ENCODE measurements at regions not wholly inside any gene's neighbourhood (a gene's known extent, or its start where the extent isn't known, plus 50 kb on each side); places are given as distances from the start of the nearest gene placed in this dataset.

DNA sequence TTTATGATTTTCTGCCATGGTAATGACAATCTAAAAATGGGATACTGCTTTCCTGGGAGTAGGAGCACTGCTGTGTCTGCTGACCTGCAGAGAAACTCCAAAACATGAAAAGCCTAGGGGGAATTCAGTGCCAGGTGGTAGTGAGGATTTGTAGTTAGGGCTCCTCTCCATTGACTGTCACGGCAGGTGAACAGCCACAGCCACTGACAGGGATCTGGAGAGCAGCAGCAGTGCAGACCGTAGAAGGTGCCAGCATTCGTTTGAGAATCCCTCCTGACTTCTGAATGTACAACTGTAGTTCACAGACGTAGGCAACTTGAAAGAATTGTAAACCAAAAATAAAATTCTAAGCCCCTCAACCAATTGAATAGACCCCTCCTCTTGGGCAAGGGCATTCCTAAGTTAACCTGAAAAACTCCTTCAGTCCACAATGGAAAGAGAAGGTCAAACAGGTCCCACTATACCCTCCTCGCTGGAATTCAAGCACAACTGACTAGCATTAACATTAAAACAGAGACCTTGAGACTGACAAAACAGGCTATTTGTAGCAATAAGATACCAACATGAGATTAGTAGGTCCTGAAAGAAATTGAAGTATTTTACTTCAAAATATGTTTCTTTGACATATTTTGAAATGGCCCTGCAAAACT, 1328.8 kb downstream of the OLFM4 start:
- H3K27me3 ChIP-seq (replicated peaks; ENCODE audit: insufficient read depth, low read depth, low read length, poor library complexity) = no peaks in the 10 kb centered on the region
- H3K4me1 ChIP-seq (ENCODE audit: insufficient read depth, low read length, poor library complexity, severe bottlenecking) = no peaks in the 10 kb centered on the region
- ChIA-PET CTCF (no interaction called here), POLR2A (ENCODE audit: low non-redundant PET) (no interaction called here)
- no peak overlapping the region for H3K4me3 ChIP-seq (ENCODE audit: low read depth, low read length, poor library complexity, severe bottlenecking)
- DNase-seq (ENCODE audit: low spot score) = no peak
- intact Hi-C loops (cut with micrococcal nuclease; ENCODE audit: unreplicated experiment) = no loop called here
- no peak overlapping the region for H3K27ac ChIP-seq (ENCODE audit: low read depth, low read length, poor library complexity, severe bottlenecking)
- H3K9me3 ChIP-seq (ENCODE audit: low read depth, low read length, poor library complexity, severe bottlenecking) = no peaks in the 10 kb centered on the region
- no peaks in the 10 kb centered on the region for H3K36me3 ChIP-seq (ENCODE audit: insufficient read depth, low read length, poor library complexity, severe bottlenecking)
- no peak for TF ChIP-seq EZH2 (IDR thresholded peaks at IDR 0.05; ENCODE audit: borderline replicate concordance, low read depth, low read length, poor library complexity, severe bottlenecking)
- TF ChIP-seq, protein P1, sequence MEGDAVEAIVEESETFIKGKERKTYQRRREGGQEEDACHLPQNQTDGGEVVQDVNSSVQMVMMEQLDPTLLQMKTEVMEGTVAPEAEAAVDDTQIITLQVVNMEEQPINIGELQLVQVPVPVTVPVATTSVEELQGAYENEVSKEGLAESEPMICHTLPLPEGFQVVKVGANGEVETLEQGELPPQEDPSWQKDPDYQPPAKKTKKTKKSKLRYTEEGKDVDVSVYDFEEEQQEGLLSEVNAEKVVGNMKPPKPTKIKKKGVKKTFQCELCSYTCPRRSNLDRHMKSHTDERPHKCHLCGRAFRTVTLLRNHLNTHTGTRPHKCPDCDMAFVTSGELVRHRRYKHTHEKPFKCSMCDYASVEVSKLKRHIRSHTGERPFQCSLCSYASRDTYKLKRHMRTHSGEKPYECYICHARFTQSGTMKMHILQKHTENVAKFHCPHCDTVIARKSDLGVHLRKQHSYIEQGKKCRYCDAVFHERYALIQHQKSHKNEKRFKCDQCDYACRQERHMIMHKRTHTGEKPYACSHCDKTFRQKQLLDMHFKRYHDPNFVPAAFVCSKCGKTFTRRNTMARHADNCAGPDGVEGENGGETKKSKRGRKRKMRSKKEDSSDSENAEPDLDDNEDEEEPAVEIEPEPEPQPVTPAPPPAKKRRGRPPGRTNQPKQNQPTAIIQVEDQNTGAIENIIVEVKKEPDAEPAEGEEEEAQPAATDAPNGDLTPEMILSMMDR (conservative IDR thresholded peaks at IDR 0.05; ENCODE audit: low read depth, low read length) = no peak
- no TSS peak for BruUV-seq (replicated peaks)

DNA sequence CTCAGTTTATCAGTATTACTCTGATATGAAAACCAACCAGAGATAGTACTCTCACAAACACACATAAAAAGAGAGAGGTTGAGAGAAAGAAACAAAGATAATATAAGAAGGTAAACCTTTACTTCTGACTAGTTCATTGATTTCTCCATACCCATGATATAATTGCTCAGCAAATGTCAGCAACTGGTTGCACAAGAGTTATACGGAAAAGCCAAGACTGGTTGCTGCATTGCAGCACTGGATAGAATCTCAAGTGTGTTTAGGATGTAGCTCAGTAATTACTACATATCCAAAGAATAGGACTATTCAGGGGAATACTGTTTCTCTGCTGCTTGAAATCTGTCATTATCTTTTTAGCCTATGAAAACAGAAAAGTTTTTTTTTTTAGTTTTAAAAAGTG, 1332.8 kb downstream of the OLFM4 start:
- H3K4me1 ChIP-seq (ENCODE audit: insufficient read depth, low read length, poor library complexity, severe bottlenecking) = no peaks in the 10 kb centered on the region
- no peak for DNase-seq (ENCODE audit: low spot score)
- H3K9me3 ChIP-seq (ENCODE audit: low read depth, low read length, poor library complexity, severe bottlenecking) = no peaks in the 10 kb centered on the region
- H3K4me3 ChIP-seq (ENCODE audit: low read depth, low read length, poor library complexity, severe bottlenecking) = no peak overlapping the region
- TF ChIP-seq EZH2 (IDR thresholded peaks at IDR 0.05; ENCODE audit: borderline replicate concordance, low read depth, low read length, poor library complexity, severe bottlenecking) = no peak
- TF ChIP-seq, protein P1 (conservative IDR thresholded peaks at IDR 0.05; ENCODE audit: low read depth, low read length) = no peak
- intact Hi-C loops (cut with micrococcal nuclease; ENCODE audit: unreplicated experiment) = no loop called here
- ChIA-PET CTCF (no interaction called here), POLR2A (ENCODE audit: low non-redundant PET) (no interaction called here)
- no TSS peak for BruUV-seq (replicated peaks)
- H3K27me3 ChIP-seq (replicated peaks; ENCODE audit: insufficient read depth, low read depth, low read length, poor library complexity) = no peaks in the 10 kb centered on the region
- no peak overlapping the region for H3K27ac ChIP-seq (ENCODE audit: low read depth, low read length, poor library complexity, severe bottlenecking)
- no peaks in the 10 kb centered on the region for H3K36me3 ChIP-seq (ENCODE audit: insufficient read depth, low read length, poor library complexity, severe bottlenecking)

DNA sequence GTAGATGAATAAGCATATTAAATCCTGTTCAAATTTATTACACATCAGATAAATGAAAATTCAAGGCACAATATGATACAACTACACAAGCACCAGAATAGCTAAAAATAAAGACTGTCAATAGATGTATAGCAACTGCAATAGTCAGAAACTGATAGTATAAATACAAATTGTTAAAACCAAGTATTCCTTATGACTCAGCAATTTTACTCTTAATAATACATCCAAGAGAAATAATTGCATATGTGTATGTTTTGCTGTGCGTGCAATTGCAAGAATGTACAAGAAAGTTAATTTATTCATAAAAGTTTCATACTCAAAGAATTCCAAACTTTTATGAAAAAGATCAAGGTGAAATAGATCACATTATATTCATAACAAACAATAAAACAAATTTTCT, 1338.1 kb downstream of the OLFM4 start:
- CTCF ChIA-PET = no interaction called here
- Histone ChIP-seq H3K9me3 (ENCODE audit: low read depth, low read length, poor library complexity, severe bottlenecking) (no peaks in the 10 kb centered on the region), H3K4me3 (ENCODE audit: low read depth, low read length, poor library complexity, severe bottlenecking) (no peak overlapping the region), H3K27ac (ENCODE audit: low read depth, low read length, poor library complexity, severe bottlenecking) (no peak overlapping the region), H3K4me1 (ENCODE audit: insufficient read depth, low read length, poor library complexity, severe bottlenecking) (no peaks in the 10 kb centered on the region), H3K27me3 (replicated peaks; ENCODE audit: insufficient read depth, low read depth, low read length, poor library complexity) (no peaks in the 10 kb centered on the region), H3K36me3 (ENCODE audit: insufficient read depth, low read length, poor library complexity, severe bottlenecking) (no peaks in the 10 kb centered on the region)
- POLR2A ChIA-PET (ENCODE audit: low non-redundant PET) = no interaction called here
- DNase-seq (ENCODE audit: low spot score) = no peak
- intact Hi-C loops (cut with micrococcal nuclease; ENCODE audit: unreplicated experiment) = no loop called here
- TF ChIP-seq, protein P1 (conservative IDR thresholded peaks at IDR 0.05; ENCODE audit: low read depth, low read length) = no peak
- no peak for TF ChIP-seq EZH2 (IDR thresholded peaks at IDR 0.05; ENCODE audit: borderline replicate concordance, low read depth, low read length, poor library complexity, severe bottlenecking)
- no TSS peak for BruUV-seq (replicated peaks)
